Keratinocyte (primary cell): ENCODE measurements at regions not wholly inside any gene's neighbourhood (a gene's known extent, or its start where the extent isn't known, plus 50 kb on each side); places are given as distances from the start of the nearest gene placed in this dataset.

ENCODE experiments used
- DNase-seq: peaks from one replicate; pipeline ENCODE4 v3.0.0-alpha.2; 2011; ENCODE audit warnings: low read depth, missing footprints, low spot score
- FAIRE-seq: peaks from 2 replicates; lab custom pipeline; 2011; peaks lifted over from hg19 to GRCh38; lab: Jason Lieb, UNC
- H2AFZ ChIP-seq: 2 replicates; pipeline ENCODE4 v1.6.0; 2012; ENCODE audit warnings: low read length, control low read depth, inconsistent platforms; ENCODE audit not compliant: control insufficient read depth
- H3K27ac ChIP-seq: 2 replicates; pipeline ENCODE4 v1.5.1; 2011; ENCODE audit warnings: low read length; ENCODE audit not compliant: control insufficient read depth, insufficient read depth
- H3K27me3 ChIP-seq: 3 replicates; pipeline ENCODE4 v1.6.0; 2011; ENCODE audit warnings: low read length; ENCODE audit not compliant: control insufficient read depth, insufficient read depth; ENCODE audit errors: extremely low read depth
- H3K36me3 ChIP-seq, 2 experiments: 2 replicates in 1 of 2; 3 replicates in 1 of 2; pipeline ENCODE4 v1.5.1; 2011; ENCODE audit warnings: low read length in 2 of 2, mild to moderate bottlenecking in 1 of 2; ENCODE audit not compliant: control insufficient read depth in 2 of 2, insufficient read depth in 2 of 2; ENCODE audit errors: extremely low read depth in 1 of 2
- H3K4me1 ChIP-seq: 3 replicates; pipeline ENCODE4 v1.5.1; 2011; ENCODE audit warnings: low read length; ENCODE audit not compliant: control insufficient read depth, insufficient read depth; ENCODE audit errors: extremely low read depth
- H3K4me2 ChIP-seq: 3 replicates; pipeline ENCODE4 v1.6.0; 2011; ENCODE audit warnings: low read depth, low read length; ENCODE audit not compliant: control insufficient read depth, insufficient read depth; ENCODE audit errors: extremely low read depth
- H3K4me3 ChIP-seq, 3 experiments: fragments of 200-600 bp in 1 of 3; sonication (generic) in 1 of 3; 2 replicates in 2 of 3; 3 replicates in 1 of 3; pipeline ENCODE4 v1.5.1; 2011 to 2016; ENCODE audit warnings: low read length in 3 of 3, mild to moderate bottlenecking in 3 of 3, control low read depth in 2 of 3, inconsistent platforms in 1 of 3, low read depth in 1 of 3, mixed read lengths in 1 of 3, mixed run types in 1 of 3, moderate library complexity in 1 of 3; ENCODE audit not compliant: control insufficient read depth in 2 of 3, insufficient read depth in 2 of 3; ENCODE audit errors: extremely low read depth in 1 of 3
- H3K79me2 ChIP-seq: 2 replicates; pipeline ENCODE4 v1.6.0; 2012; ENCODE audit warnings: low read length; ENCODE audit not compliant: control insufficient read depth, insufficient read depth
- H3K9ac ChIP-seq: 3 replicates; pipeline ENCODE4 v1.6.0; 2011; ENCODE audit warnings: low read length; ENCODE audit not compliant: control insufficient read depth, insufficient read depth; ENCODE audit errors: extremely low read depth
- H3K9me1 ChIP-seq: 3 replicates; pipeline ENCODE4 v1.6.0; 2011; ENCODE audit warnings: low read length; ENCODE audit not compliant: control insufficient read depth, insufficient read depth; ENCODE audit errors: extremely low read depth
- H3K9me3 ChIP-seq: 2 replicates; pipeline ENCODE4 v1.5.1; 2012; ENCODE audit warnings: low read depth, low read length; ENCODE audit not compliant: control insufficient read depth
- H4K20me1 ChIP-seq: 3 replicates; pipeline ENCODE4 v1.6.0; 2011; ENCODE audit warnings: low read length; ENCODE audit not compliant: control insufficient read depth, insufficient read depth; ENCODE audit errors: extremely low read depth
- CTCF ChIP-seq, 3 experiments: IDR thresholded peaks in 1 of 3; conservative IDR thresholded peaks in 1 of 3; optimal IDR thresholded peaks in 1 of 3; 2 replicates in 2 of 3; 3 replicates in 1 of 3; pipeline versions ENCODE3 to v1.5.1; 2011; ENCODE audit warnings: low read length in 3 of 3, mild to moderate bottlenecking in 3 of 3, moderate library complexity in 2 of 3, control low read depth in 1 of 3, inconsistent platforms in 1 of 3; ENCODE audit not compliant: insufficient read depth in 2 of 3; ENCODE audit errors: extremely low read depth in 1 of 3
- EZH2 ChIP-seq: IDR thresholded peaks from one replicate; pipeline ENCODE4 v1.6.1; 2012; ENCODE audit warnings: inconsistent platforms, mild to moderate bottlenecking, low read length, moderate library complexity
- dilution Hi-C: fragments of 300-500 bp; cut with MboI; formaldehyde crosslinking; loops from one replicate; pipeline ENCODE4 v1.7.0; 2020; ENCODE audit warnings: low sequenced_read_pairs; ENCODE audit not compliant: extremely low pct_ligation_motif_present

DNA sequence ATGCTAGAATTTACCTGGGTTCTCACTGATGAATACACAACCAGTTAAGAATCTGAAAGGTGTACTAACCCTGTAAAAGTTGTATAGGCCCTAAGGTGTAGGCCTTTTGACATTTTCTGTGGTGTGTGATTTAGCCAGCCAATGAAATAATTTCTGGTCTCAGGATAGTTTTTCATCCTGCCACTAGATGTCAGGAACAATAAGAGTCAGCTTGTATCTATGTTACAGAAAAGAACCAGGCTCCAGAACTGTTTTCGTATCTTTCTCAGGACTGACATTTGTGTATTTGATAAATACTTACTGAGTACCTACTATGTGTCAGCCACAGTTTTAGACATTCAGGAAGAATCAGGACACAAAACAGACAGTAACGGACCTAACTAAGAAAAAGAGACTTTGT lies 673.6 kb upstream of the TENM3 start:
- Histone ChIP-seq H2AFZ (no peak overlapping the region), H3K9me1 (no peaks in the 10 kb centered on the region), H3K9me3 (no peaks in the 10 kb centered on the region), H3K79me2 (no peaks in the 10 kb centered on the region), H3K4me1 (no peaks in the 10 kb centered on the region), H4K20me1 (no peaks in the 10 kb centered on the region), H3K27me3 (no peaks in the 10 kb centered on the region), H3K36me3 (no peaks in the 10 kb centered on the region), H3K27ac (no peak overlapping the region), H3K9ac (no peak overlapping the region), H3K4me2 (no peak overlapping the region), H3K4me3 (no peak overlapping the region)
- DNase-seq, result no peak
- dilution Hi-C loops, result no loop called here
- FAIRE-seq, result no peak
- TF ChIP-seq CTCF (optimal IDR thresholded peaks at IDR 0.05 in 1 of 3, IDR thresholded peaks at IDR 0.05 in 1 of 3, conservative IDR thresholded peaks at IDR 0.05 in 1 of 3; ENCODE audit: extremely low read depth in 1 of 3, insufficient read depth in 2 of 3, low read length in 3 of 3) (peak in 2 of 3 experiments; percentile 52 to 57), EZH2 (no peak)

- no peaks in the 10 kb centered on the region for H3K79me2 ChIP-seq
- DNase-seq (no peak), FAIRE-seq (no peak)
- dilution Hi-C loops, result no loop called here
- no peak overlapping the region for H3K9ac ChIP-seq
- H3K9me1 ChIP-seq, result no peaks in the 10 kb centered on the region
- no peaks in the 10 kb centered on the region for H3K4me1 ChIP-seq
- H3K4me3 ChIP-seq, result no peak overlapping the region
- no peaks in the 10 kb centered on the region for H3K27me3 ChIP-seq
- H3K9me3 ChIP-seq, result no peaks in the 10 kb centered on the region
- no peak overlapping the region for H2AFZ ChIP-seq
- no peaks in the 10 kb centered on the region for H4K20me1 ChIP-seq
- no peaks in the 10 kb centered on the region for H3K36me3 ChIP-seq
- no peak overlapping the region for H3K27ac ChIP-seq
- no peak for TF ChIP-seq CTCF (optimal IDR thresholded peaks at IDR 0.05 in 1 of 3, IDR thresholded peaks at IDR 0.05 in 1 of 3, conservative IDR thresholded peaks at IDR 0.05 in 1 of 3; ENCODE audit: extremely low read depth in 1 of 3, insufficient read depth in 2 of 3, low read length in 3 of 3)
- no peak for TF ChIP-seq EZH2
- H3K4me2 ChIP-seq, result no peak overlapping the region
Measured at GRCh38 chr4:181578911-181579310, 664.3 kb upstream of the TENM3 start.
